ENCODE measurements at regions not wholly inside any gene's neighbourhood (a gene's known extent, or its start where the extent isn't known, plus 50 kb on each side); places are given as distances from the start of the nearest gene placed in this dataset.

- peaks cover 36 to 65% (median 49%) of the 10 kb centered on the region in 3 donors for H3K4me1 ChIP-seq (ENCODE audit: control insufficient read depth in 3 of 3, insufficient read depth in 3 of 3, low read length in 3 of 3)
- no peak overlapping the region for H3K4me3 ChIP-seq (ENCODE audit: low read length in 3 of 3)
- H3K9ac ChIP-seq (ENCODE audit: low read depth in 1 of 3, low read length in 3 of 3), result no peak overlapping the region
- no peaks in the 10 kb centered on the region for H3K36me3 ChIP-seq (ENCODE audit: control insufficient read depth in 3 of 3, insufficient read depth in 3 of 3, low read length in 3 of 3)
- no peaks in the 10 kb centered on the region for H3K9me3 ChIP-seq (ENCODE audit: control insufficient read depth in 3 of 3, low read length in 3 of 3)
- no peaks in the 10 kb centered on the region for H3K27me3 ChIP-seq (ENCODE audit: control insufficient read depth in 3 of 3, insufficient read depth in 3 of 3, low read length in 3 of 3)
- no peak overlapping the region for H3K27ac ChIP-seq (ENCODE audit: low read depth, low read length)
These were observed 74.3 kb upstream of the SERP2 start for GRCh38 chr13:44299152-44299943.

GRCh38 chr13:44300895-44301638 is 72.6 kb upstream of the SERP2 start:
- peak overlapping the region; percentile 8 to 23 (median 15) for H3K4me3 ChIP-seq (ENCODE audit: low read length in 3 of 3)
- no peaks in the 10 kb centered on the region for H3K36me3 ChIP-seq (ENCODE audit: control insufficient read depth in 3 of 3, insufficient read depth in 3 of 3, low read length in 3 of 3)
- no peaks in the 10 kb centered on the region for H3K9me3 ChIP-seq (ENCODE audit: control insufficient read depth in 3 of 3, low read length in 3 of 3)
- peak overlapping the region; percentile 66 for H3K27ac ChIP-seq (ENCODE audit: low read depth, low read length)
- no peaks in the 10 kb centered on the region for H3K27me3 ChIP-seq (ENCODE audit: control insufficient read depth in 3 of 3, insufficient read depth in 3 of 3, low read length in 3 of 3)
- H3K4me1 ChIP-seq (ENCODE audit: control insufficient read depth in 3 of 3, insufficient read depth in 3 of 3, low read length in 3 of 3), result peaks cover 39 to 69% (median 59%) of the 10 kb centered on the region in 3 donors
- H3K9ac ChIP-seq (ENCODE audit: low read depth in 1 of 3, low read length in 3 of 3), result peak overlapping the region in 1 of 3 donors; percentile 19

DNA sequence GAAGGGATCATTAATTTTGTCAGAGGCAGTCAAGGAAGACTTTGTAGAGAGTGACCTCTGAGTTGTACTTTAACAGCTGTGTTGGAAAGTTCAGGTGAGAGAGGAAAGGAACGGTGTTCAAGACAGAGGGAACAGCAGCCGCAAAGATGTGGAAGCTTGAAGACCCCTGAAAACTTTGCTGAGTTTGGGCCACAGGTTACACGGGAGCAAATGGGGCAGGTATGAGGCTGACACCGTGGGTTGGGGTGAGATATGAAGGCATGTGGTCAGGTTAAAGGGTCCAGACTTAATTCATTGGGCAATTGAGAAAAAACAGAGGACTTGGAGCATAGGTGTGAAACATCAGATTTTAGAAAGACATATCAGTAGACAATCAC is 72.0 kb upstream of the SERP2 start:
- H3K27me3 ChIP-seq (ENCODE audit: control insufficient read depth in 3 of 3, insufficient read depth in 3 of 3, low read length in 3 of 3), result no peaks in the 10 kb centered on the region
- peak overlapping the region; percentile 66 for H3K27ac ChIP-seq (ENCODE audit: low read depth, low read length)
- H3K4me3 ChIP-seq (ENCODE audit: low read length in 3 of 3), result peak overlapping the region in 1 of 3 donors; percentile 8
- H3K4me1 ChIP-seq (ENCODE audit: control insufficient read depth in 3 of 3, insufficient read depth in 3 of 3, low read length in 3 of 3), result peaks cover 35 to 65% (median 55%) of the 10 kb centered on the region in 3 donors
- no peak overlapping the region for H3K9ac ChIP-seq (ENCODE audit: low read depth in 1 of 3, low read length in 3 of 3)
- H3K9me3 ChIP-seq (ENCODE audit: control insufficient read depth in 3 of 3, low read length in 3 of 3), result no peaks in the 10 kb centered on the region
- no peaks in the 10 kb centered on the region for H3K36me3 ChIP-seq (ENCODE audit: control insufficient read depth in 3 of 3, insufficient read depth in 3 of 3, low read length in 3 of 3)

- Histone ChIP-seq H3K4me3 (ENCODE audit: low read length in 3 of 3) (no peak overlapping the region), H3K9ac (ENCODE audit: low read depth in 1 of 3, low read length in 3 of 3) (no peak overlapping the region), H3K27me3 (ENCODE audit: control insufficient read depth in 3 of 3, insufficient read depth in 3 of 3, low read length in 3 of 3) (no peaks in the 10 kb centered on the region), H3K27ac (ENCODE audit: low read depth, low read length) (no peak overlapping the region), H3K4me1 (ENCODE audit: control insufficient read depth in 3 of 3, insufficient read depth in 3 of 3, low read length in 3 of 3) (peaks cover 33 to 59% (median 50%) of the 10 kb centered on the region in 3 donors), H3K36me3 (ENCODE audit: control insufficient read depth in 3 of 3, insufficient read depth in 3 of 3, low read length in 3 of 3) (no peaks in the 10 kb centered on the region), H3K9me3 (ENCODE audit: control insufficient read depth in 3 of 3, low read length in 3 of 3) (no peaks in the 10 kb centered on the region)
These were observed 71.4 kb upstream of the SERP2 start for GRCh38 chr13:44302233-44302632.

GRCh38 chr13:44302940-44303575 is 70.6 kb upstream of the SERP2 start:
- H3K9ac ChIP-seq (ENCODE audit: low read depth in 1 of 3, low read length in 3 of 3), result no peak overlapping the region
- no peak overlapping the region for H3K4me3 ChIP-seq (ENCODE audit: low read length in 3 of 3)
- H3K9me3 ChIP-seq (ENCODE audit: control insufficient read depth in 3 of 3, low read length in 3 of 3), result no peaks in the 10 kb centered on the region
- H3K36me3 ChIP-seq (ENCODE audit: control insufficient read depth in 3 of 3, insufficient read depth in 3 of 3, low read length in 3 of 3), result no peaks in the 10 kb centered on the region
- H3K27me3 ChIP-seq (ENCODE audit: control insufficient read depth in 3 of 3, insufficient read depth in 3 of 3, low read length in 3 of 3), result no peaks in the 10 kb centered on the region
- peaks cover 32 to 58% (median 47%) of the 10 kb centered on the region in 3 donors for H3K4me1 ChIP-seq (ENCODE audit: control insufficient read depth in 3 of 3, insufficient read depth in 3 of 3, low read length in 3 of 3)
- H3K27ac ChIP-seq (ENCODE audit: low read depth, low read length), result peak overlapping the region; percentile 46

DNA sequence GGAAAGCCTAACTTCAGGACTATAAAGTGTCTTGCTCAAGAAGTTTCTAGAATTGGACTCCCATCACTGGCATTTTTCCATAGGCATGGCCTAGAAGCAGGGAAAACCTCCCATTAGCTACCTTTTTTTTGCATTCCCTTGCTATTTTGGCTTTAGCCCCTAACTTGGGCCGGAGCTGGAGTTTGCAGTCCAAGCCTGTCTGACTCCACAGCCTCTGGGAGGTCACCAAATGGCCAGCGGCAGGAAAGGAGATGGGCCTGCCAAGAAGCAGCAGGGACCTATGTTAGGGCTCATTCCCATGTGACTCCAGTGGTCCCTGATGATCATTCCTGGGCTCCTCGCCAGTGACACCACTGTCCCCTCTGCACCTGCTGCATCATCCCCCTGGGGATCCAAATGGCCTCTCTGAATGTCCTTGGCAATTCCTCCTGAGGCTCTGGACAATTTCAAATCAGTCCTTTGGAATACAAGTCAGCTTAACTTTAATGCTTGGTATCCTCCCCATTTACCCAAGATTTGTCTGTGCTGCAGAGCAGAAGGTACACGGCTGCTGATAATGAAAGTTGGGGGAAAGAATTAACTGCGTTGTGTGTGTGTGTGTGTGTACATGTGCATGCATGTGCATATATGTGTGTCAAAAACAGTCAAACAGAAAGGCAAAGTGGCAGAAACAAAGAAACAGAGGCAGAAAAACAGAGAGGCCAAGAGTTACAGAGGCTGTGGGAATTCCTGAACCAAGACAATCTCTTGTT is 69.8 kb upstream of the SERP2 start:
- Histone ChIP-seq H3K27me3 (ENCODE audit: control insufficient read depth in 3 of 3, insufficient read depth in 3 of 3, low read length in 3 of 3) (no peaks in the 10 kb centered on the region), H3K27ac (ENCODE audit: low read depth, low read length) (peak overlapping the region; percentile 46), H3K9me3 (ENCODE audit: control insufficient read depth in 3 of 3, low read length in 3 of 3) (no peaks in the 10 kb centered on the region), H3K4me1 (ENCODE audit: control insufficient read depth in 3 of 3, insufficient read depth in 3 of 3, low read length in 3 of 3) (peaks cover 32 to 58% (median 47%) of the 10 kb centered on the region in 3 donors), H3K9ac (ENCODE audit: low read depth in 1 of 3, low read length in 3 of 3) (no peak overlapping the region), H3K36me3 (ENCODE audit: control insufficient read depth in 3 of 3, insufficient read depth in 3 of 3, low read length in 3 of 3) (no peaks in the 10 kb centered on the region), H3K4me3 (ENCODE audit: low read length in 3 of 3) (no peak overlapping the region)

DNA sequence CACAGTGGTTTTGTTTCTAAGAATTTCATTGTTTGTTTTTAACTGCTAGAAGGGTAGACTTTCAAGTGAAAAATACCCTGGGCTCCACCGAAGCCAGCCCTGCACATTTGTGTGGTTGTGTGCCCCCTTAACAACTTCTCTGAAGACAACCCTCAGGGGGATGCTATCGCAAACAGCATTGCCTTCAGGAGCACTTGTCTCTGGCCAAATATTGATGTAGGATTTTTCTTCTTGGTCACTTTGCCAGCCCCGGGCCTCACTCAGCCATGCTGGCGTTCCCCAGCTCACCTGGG is 69.2 kb upstream of the SERP2 start:
- Histone ChIP-seq H3K9me3 (ENCODE audit: control insufficient read depth in 3 of 3, low read length in 3 of 3) (no peaks in the 10 kb centered on the region), H3K4me3 (ENCODE audit: low read length in 3 of 3) (no peak overlapping the region), H3K27me3 (ENCODE audit: control insufficient read depth in 3 of 3, insufficient read depth in 3 of 3, low read length in 3 of 3) (no peaks in the 10 kb centered on the region), H3K4me1 (ENCODE audit: control insufficient read depth in 3 of 3, insufficient read depth in 3 of 3, low read length in 3 of 3) (peaks cover 32 to 57% (median 48%) of the 10 kb centered on the region in 3 donors), H3K27ac (ENCODE audit: low read depth, low read length) (no peak overlapping the region), H3K36me3 (ENCODE audit: control insufficient read depth in 3 of 3, insufficient read depth in 3 of 3, low read length in 3 of 3) (no peaks in the 10 kb centered on the region), H3K9ac (ENCODE audit: low read depth in 1 of 3, low read length in 3 of 3) (no peak overlapping the region)

- H3K4me3 ChIP-seq (ENCODE audit: low read length in 3 of 3), result no peak overlapping the region
- H3K4me1 ChIP-seq (ENCODE audit: control insufficient read depth in 3 of 3, insufficient read depth in 3 of 3, low read length in 3 of 3), result peaks cover 41 to 57% (median 56%) of the 10 kb centered on the region in 3 donors
- H3K27me3 ChIP-seq (ENCODE audit: control insufficient read depth in 3 of 3, insufficient read depth in 3 of 3, low read length in 3 of 3), result no peaks in the 10 kb centered on the region
- H3K36me3 ChIP-seq (ENCODE audit: control insufficient read depth in 3 of 3, insufficient read depth in 3 of 3, low read length in 3 of 3), result no peaks in the 10 kb centered on the region
- no peak overlapping the region for H3K27ac ChIP-seq (ENCODE audit: low read depth, low read length)
- H3K9me3 ChIP-seq (ENCODE audit: control insufficient read depth in 3 of 3, low read length in 3 of 3), result no peaks in the 10 kb centered on the region
- no peak overlapping the region for H3K9ac ChIP-seq (ENCODE audit: low read depth in 1 of 3, low read length in 3 of 3)
These were observed 68.3 kb upstream of the SERP2 start for GRCh38 chr13:44305286-44305685.

GRCh38 chr13:44305917-44306370 is 67.7 kb upstream of the SERP2 start:
- H3K4me3 ChIP-seq (ENCODE audit: low read length in 3 of 3), result no peak overlapping the region
- H3K27ac ChIP-seq (ENCODE audit: low read depth, low read length), result peak overlapping the region; percentile 46
- no peaks in the 10 kb centered on the region for H3K36me3 ChIP-seq (ENCODE audit: control insufficient read depth in 3 of 3, insufficient read depth in 3 of 3, low read length in 3 of 3)
- no peaks in the 10 kb centered on the region for H3K9me3 ChIP-seq (ENCODE audit: control insufficient read depth in 3 of 3, low read length in 3 of 3)
- peaks cover 44 to 59% (median 51%) of the 10 kb centered on the region in 3 donors for H3K4me1 ChIP-seq (ENCODE audit: control insufficient read depth in 3 of 3, insufficient read depth in 3 of 3, low read length in 3 of 3)
- H3K27me3 ChIP-seq (ENCODE audit: control insufficient read depth in 3 of 3, insufficient read depth in 3 of 3, low read length in 3 of 3), result no peaks in the 10 kb centered on the region
- no peak overlapping the region for H3K9ac ChIP-seq (ENCODE audit: low read depth in 1 of 3, low read length in 3 of 3)
